ENCODE measurements at regions not wholly inside any gene's neighbourhood (a gene's known extent, or its start where the extent isn't known, plus 50 kb on each side); places are given as distances from the start of the nearest gene placed in this dataset.

- TF ChIP-seq ESRRG (CRISPR knock-in tag; IDR thresholded peaks at IDR 0.05) (no peak), ZNF565 (CRISPR knock-in tag; conservative IDR thresholded peaks at IDR 0.05; ENCODE audit: low read depth) (no peak), ZNF8 (CRISPR knock-in tag; IDR thresholded peaks at IDR 0.05) (no peak), ISL1 (CRISPR knock-in tag; IDR thresholded peaks at IDR 0.05) (no peak), ZNF70 (CRISPR knock-in tag; IDR thresholded peaks at IDR 0.05) (no peak), ZFP3 (CRISPR knock-in tag; IDR thresholded peaks at IDR 0.05) (no peak), RARB (CRISPR knock-in tag; IDR thresholded peaks at IDR 0.05) (no peak), TCF4 (CRISPR knock-in tag; IDR thresholded peaks at IDR 0.05; ENCODE audit: borderline replicate concordance) (no peak)
- TF ChIP-seq, protein P1, sequence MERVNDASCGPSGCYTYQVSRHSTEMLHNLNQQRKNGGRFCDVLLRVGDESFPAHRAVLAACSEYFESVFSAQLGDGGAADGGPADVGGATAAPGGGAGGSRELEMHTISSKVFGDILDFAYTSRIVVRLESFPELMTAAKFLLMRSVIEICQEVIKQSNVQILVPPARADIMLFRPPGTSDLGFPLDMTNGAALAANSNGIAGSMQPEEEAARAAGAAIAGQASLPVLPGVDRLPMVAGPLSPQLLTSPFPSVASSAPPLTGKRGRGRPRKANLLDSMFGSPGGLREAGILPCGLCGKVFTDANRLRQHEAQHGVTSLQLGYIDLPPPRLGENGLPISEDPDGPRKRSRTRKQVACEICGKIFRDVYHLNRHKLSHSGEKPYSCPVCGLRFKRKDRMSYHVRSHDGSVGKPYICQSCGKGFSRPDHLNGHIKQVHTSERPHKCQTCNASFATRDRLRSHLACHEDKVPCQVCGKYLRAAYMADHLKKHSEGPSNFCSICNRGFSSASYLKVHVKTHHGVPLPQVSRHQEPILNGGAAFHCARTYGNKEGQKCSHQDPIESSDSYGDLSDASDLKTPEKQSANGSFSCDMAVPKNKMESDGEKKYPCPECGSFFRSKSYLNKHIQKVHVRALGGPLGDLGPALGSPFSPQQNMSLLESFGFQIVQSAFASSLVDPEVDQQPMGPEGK (CRISPR knock-in tag; IDR thresholded peaks at IDR 0.05; ENCODE audit: borderline replicate concordance), result no peak
- ATAC-seq, result no peak
Observed at GRCh38 chr4:90064196-90064595, 63.0 kb upstream of the CCSER1 start.

DNA sequence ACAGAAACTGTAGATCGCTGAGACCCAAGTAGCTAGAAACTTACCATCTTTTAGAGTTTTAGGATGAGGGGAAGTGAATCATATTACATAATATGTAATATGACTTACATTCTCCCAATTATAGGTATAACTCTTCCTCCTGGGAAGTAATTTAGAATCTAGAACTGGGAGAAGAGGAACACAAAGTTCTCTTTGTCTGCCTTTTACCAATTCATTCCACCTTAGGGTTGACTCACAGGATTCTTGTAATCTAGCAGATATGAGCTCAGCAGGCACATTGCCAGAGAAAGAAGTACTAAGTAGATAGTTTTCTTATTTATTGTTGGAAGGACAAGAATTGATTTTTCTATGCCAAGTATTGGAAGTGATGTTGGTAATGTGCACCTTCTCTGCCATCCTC, 58.0 kb upstream of the CCSER1 start:
- TF ChIP-seq, protein P1 (CRISPR knock-in tag; IDR thresholded peaks at IDR 0.05; ENCODE audit: borderline replicate concordance), result no peak
- TF ChIP-seq ZNF565 (CRISPR knock-in tag; conservative IDR thresholded peaks at IDR 0.05; ENCODE audit: low read depth), result no peak
- TF ChIP-seq CSDC2 (CRISPR knock-in tag; IDR thresholded peaks at IDR 0.05), result no peak
- TF ChIP-seq, protein P2, sequence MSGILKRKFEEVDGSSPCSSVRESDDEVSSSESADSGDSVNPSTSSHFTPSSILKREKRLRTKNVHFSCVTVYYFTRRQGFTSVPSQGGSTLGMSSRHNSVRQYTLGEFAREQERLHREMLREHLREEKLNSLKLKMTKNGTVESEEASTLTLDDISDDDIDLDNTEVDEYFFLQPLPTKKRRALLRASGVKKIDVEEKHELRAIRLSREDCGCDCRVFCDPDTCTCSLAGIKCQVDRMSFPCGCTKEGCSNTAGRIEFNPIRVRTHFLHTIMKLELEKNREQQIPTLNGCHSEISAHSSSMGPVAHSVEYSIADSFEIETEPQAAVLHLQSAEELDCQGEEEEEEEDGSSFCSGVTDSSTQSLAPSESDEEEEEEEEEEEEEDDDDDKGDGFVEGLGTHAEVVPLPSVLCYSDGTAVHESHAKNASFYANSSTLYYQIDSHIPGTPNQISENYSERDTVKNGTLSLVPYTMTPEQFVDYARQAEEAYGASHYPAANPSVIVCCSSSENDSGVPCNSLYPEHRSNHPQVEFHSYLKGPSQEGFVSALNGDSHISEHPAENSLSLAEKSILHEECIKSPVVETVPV (CRISPR knock-in tag; IDR thresholded peaks at IDR 0.05), result no peak
- no peak for TF ChIP-seq TSHZ2 (CRISPR knock-in tag; IDR thresholded peaks at IDR 0.05)
- TF ChIP-seq ZC3H10 (CRISPR knock-in tag; IDR thresholded peaks at IDR 0.05), result no peak
- no peak for TF ChIP-seq POU6F1 (CRISPR knock-in tag; IDR thresholded peaks at IDR 0.05; ENCODE audit: borderline replicate concordance, low read depth)
- no peak for TF ChIP-seq TOX (CRISPR knock-in tag; IDR thresholded peaks at IDR 0.05; ENCODE audit: borderline replicate concordance)
- TF ChIP-seq ZNF70 (CRISPR knock-in tag; IDR thresholded peaks at IDR 0.05), result no peak
- no peak for TF ChIP-seq ARNTL (CRISPR knock-in tag; IDR thresholded peaks at IDR 0.05; ENCODE audit: borderline replicate concordance, low read depth)
- TF ChIP-seq BACH2 (CRISPR knock-in tag; IDR thresholded peaks at IDR 0.05; ENCODE audit: borderline replicate concordance), result no peak
- ATAC-seq, result no peak

- no peak for ATAC-seq
Observed at GRCh38 chr4:90071289-90072235, 55.6 kb upstream of the CCSER1 start.

More at GRCh38 chr4:90071289-90072235, 55.6 kb upstream of the CCSER1 start:
- TF ChIP-seq RARB (CRISPR knock-in tag; IDR thresholded peaks at IDR 0.05), result no peak
- TF ChIP-seq, protein P1 (CRISPR knock-in tag; IDR thresholded peaks at IDR 0.05; ENCODE audit: borderline replicate concordance), result no peak
- TF ChIP-seq OSR1 (CRISPR knock-in tag; IDR thresholded peaks at IDR 0.05), result no peak
- no peak for TF ChIP-seq ESRRG (CRISPR knock-in tag; IDR thresholded peaks at IDR 0.05)
- no peak for TF ChIP-seq BACH2 (CRISPR knock-in tag; IDR thresholded peaks at IDR 0.05; ENCODE audit: borderline replicate concordance)
- no peak for TF ChIP-seq ZNF8 (CRISPR knock-in tag; IDR thresholded peaks at IDR 0.05)
